ENCODE measurements at regions not wholly inside any gene's neighbourhood (a gene's known extent, or its start where the extent isn't known, plus 50 kb on each side); places are given as distances from the start of the nearest gene placed in this dataset.

DNA sequence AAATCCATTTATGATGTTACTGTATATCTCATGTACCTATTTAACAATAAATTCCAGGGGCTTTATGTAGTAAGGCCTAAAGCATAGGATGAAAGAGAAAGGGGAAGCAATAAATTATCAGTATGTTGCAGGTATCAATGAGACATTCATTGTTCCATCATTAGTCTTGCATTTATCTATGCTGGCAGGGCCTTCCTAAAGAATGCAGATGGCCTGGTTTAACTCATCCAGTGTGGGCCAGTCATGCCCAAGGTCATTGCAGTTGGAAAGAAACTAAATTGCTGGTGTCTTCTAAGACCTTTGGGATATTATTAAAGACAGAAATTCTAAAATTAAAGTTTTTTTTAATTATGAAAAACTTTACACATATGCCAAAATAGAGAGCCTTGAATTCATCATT is 98.3 kb downstream of the AVPR1A start:
- ChIA-PET SMC1A (ENCODE audit: uncharacterized antibody, unreplicated experiment) (no interaction called here), CTCF (no interaction called here), POLR2A (no interaction called here), RAD21 (ENCODE audit: unreplicated experiment) (no interaction called here)
- Histone ChIP-seq H3K4me2 (ENCODE audit: control insufficient read depth, insufficient read depth) (no peak overlapping the region), H3K4me3 (no peak overlapping the region), H3K9me3 (replicated peaks; ENCODE audit: control insufficient read depth, insufficient read depth, low read length) (no peaks in the 10 kb centered on the region), H3K79me2 (ENCODE audit: control insufficient read depth, insufficient read depth, low read length) (no peaks in the 10 kb centered on the region), H3K4me1 (ENCODE audit: control insufficient read depth, insufficient read depth, low read length) (no peaks in the 10 kb centered on the region), H4K20me1 (ENCODE audit: control insufficient read depth, insufficient read depth) (no peaks in the 10 kb centered on the region), H3K36me3 (ENCODE audit: control insufficient read depth in 2 of 2, insufficient read depth in 2 of 2, low read length in 1 of 2) (no peaks in the 10 kb centered on the region), H2AFZ (ENCODE audit: control insufficient read depth, low read depth, low read length) (no peak overlapping the region), H3K27ac (ENCODE audit: control insufficient read depth, insufficient read depth) (no peak overlapping the region), H3K27me3 (replicated peaks in 1 of 2; ENCODE audit: control insufficient read depth in 2 of 2, insufficient read depth in 2 of 2, low read length in 1 of 2) (no peaks in the 10 kb centered on the region), H3K9ac (ENCODE audit: control insufficient read depth, insufficient read depth, low read length) (no peak overlapping the region)
- intact Hi-C loops (cut with micrococcal nuclease; ENCODE audit: unreplicated experiment) (no loop called here), in situ Hi-C loops (cut with MboI) (loop anchor here (25.0 kb wide), 1 partner anchor 615 kb away; no protein-coding TSS in a partner anchor)
- DNase-seq (ENCODE audit: low read depth, low spot score) (no peak), FAIRE-seq (no peak), ATAC-seq (no peak)
- BruUV-seq (replicated peaks), result no TSS peak
- no peak for TF ChIP-seq MTA3 (IDR thresholded peaks at IDR 0.05; ENCODE audit: borderline replicate concordance, low read length)
- no peak for TF ChIP-seq SMAD1 (IDR thresholded peaks at IDR 0.05; ENCODE audit: low read depth, partially characterized antibody)
- no peak for TF ChIP-seq TAF1 (IDR thresholded peaks at IDR 0.05; ENCODE audit: borderline replicate concordance, low read depth, low read length)
- TF ChIP-seq MYC (IDR thresholded peaks at IDR 0.05; ENCODE audit: insufficient read depth, insufficient read length, insufficient replicate concordance, low read length, severe bottlenecking), result no peak
- TF ChIP-seq FOXK2 (IDR thresholded peaks at IDR 0.05), result no peak

DNA sequence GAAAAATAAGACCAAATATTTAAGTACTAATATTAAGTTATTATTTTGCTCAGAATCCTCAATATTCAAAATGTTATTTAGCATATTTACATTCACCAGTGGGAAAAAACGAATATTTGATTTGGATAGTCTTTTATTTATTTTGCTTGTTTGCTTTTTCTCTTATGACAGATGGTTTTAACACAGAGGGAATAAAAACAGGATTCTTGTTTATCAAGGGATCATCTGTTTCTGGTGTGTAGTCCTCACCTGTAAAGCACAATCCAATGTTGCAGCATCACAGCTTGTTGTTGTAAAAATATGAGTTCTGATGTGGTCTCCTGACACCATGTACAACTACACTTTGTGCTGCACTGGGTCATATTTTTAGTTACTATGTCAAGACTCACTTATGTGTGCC is 103.9 kb downstream of the AVPR1A start:
- Histone ChIP-seq H3K4me2 (ENCODE audit: control insufficient read depth, insufficient read depth) (no peak overlapping the region), H3K9ac (ENCODE audit: control insufficient read depth, insufficient read depth, low read length) (no peak overlapping the region), H3K36me3 (ENCODE audit: control insufficient read depth in 2 of 2, insufficient read depth in 2 of 2, low read length in 1 of 2) (no peaks in the 10 kb centered on the region), H4K20me1 (ENCODE audit: control insufficient read depth, insufficient read depth) (no peaks in the 10 kb centered on the region), H3K27me3 (replicated peaks in 1 of 2; ENCODE audit: control insufficient read depth in 2 of 2, insufficient read depth in 2 of 2, low read length in 1 of 2) (no peaks in the 10 kb centered on the region), H3K79me2 (ENCODE audit: control insufficient read depth, insufficient read depth, low read length) (no peaks in the 10 kb centered on the region), H3K9me3 (replicated peaks; ENCODE audit: control insufficient read depth, insufficient read depth, low read length) (no peaks in the 10 kb centered on the region), H3K4me1 (ENCODE audit: control insufficient read depth, insufficient read depth, low read length) (no peaks in the 10 kb centered on the region), H2AFZ (ENCODE audit: control insufficient read depth, low read depth, low read length) (no peak overlapping the region), H3K27ac (ENCODE audit: control insufficient read depth, insufficient read depth) (no peak overlapping the region), H3K4me3 (no peak overlapping the region)
- POLR2A ChIA-PET, result no interaction called here
- in situ Hi-C loops (cut with MboI) (no loop called here), intact Hi-C loops (cut with micrococcal nuclease; ENCODE audit: unreplicated experiment) (no loop called here)
- FAIRE-seq, result no peak
- 0% methylated on average over 1 of the region's 1 CpG for WGBS (ENCODE audit: insufficient coverage, insufficient replicate concordance, low lambda C conversion rate, missing lambda C conversion rate)
- no peak for ATAC-seq
- no TSS peak for BruUV-seq (replicated peaks)
- SMC1A ChIA-PET (ENCODE audit: uncharacterized antibody, unreplicated experiment), result no interaction called here
- RAD21 ChIA-PET (ENCODE audit: unreplicated experiment), result no interaction called here
- DNase-seq (ENCODE audit: low read depth, low spot score), result no peak
- CTCF ChIA-PET, result interaction anchor here (0.6 kb wide), 1 partner anchor 1903 kb away, joined by 3 read pairs; no protein-coding TSS in a partner anchor
- TF ChIP-seq GABPA (IDR thresholded peaks at IDR 0.05; ENCODE audit: low read depth), result no peak
- TF ChIP-seq, protein P1, sequence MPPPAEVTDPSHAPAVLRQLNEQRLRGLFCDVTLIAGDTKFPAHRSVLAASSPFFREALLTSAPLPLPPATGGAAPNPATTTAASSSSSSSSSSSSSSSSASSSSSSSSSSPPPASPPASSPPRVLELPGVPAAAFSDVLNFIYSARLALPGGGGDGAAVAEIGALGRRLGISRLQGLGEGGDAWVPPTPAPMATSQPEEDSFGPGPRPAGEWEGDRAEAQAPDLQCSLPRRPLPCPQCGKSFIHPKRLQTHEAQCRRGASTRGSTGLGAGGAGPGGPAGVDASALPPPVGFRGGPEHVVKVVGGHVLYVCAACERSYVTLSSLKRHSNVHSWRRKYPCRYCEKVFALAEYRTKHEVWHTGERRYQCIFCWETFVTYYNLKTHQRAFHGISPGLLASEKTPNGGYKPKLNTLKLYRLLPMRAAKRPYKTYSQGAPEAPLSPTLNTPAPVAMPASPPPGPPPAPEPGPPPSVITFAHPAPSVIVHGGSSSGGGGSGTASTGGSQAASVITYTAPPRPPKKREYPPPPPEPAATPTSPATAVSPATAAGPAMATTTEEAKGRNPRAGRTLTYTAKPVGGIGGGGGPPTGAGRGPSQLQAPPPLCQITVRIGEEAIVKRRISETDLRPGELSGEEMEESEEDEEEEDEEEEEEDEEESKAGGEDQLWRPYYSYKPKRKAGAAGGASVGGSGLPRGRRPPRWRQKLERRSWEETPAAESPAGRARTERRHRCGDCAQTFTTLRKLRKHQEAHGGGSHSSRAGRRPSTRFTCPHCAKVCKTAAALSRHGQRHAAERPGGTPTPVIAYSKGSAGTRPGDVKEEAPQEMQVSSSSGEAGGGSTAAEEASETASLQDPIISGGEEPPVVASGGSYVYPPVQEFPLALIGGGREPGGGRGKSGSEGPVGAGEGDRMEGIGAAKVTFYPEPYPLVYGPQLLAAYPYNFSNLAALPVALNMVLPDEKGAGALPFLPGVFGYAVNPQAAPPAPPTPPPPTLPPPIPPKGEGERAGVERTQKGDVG (CRISPR knock-in tag; IDR thresholded peaks at IDR 0.05), result no peak
- TF ChIP-seq, protein P2, sequence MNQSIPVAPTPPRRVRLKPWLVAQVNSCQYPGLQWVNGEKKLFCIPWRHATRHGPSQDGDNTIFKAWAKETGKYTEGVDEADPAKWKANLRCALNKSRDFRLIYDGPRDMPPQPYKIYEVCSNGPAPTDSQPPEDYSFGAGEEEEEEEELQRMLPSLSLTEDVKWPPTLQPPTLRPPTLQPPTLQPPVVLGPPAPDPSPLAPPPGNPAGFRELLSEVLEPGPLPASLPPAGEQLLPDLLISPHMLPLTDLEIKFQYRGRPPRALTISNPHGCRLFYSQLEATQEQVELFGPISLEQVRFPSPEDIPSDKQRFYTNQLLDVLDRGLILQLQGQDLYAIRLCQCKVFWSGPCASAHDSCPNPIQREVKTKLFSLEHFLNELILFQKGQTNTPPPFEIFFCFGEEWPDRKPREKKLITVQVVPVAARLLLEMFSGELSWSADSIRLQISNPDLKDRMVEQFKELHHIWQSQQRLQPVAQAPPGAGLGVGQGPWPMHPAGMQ (IDR thresholded peaks at IDR 0.05; ENCODE audit: borderline replicate concordance), result no peak
- TF ChIP-seq, protein P3, sequence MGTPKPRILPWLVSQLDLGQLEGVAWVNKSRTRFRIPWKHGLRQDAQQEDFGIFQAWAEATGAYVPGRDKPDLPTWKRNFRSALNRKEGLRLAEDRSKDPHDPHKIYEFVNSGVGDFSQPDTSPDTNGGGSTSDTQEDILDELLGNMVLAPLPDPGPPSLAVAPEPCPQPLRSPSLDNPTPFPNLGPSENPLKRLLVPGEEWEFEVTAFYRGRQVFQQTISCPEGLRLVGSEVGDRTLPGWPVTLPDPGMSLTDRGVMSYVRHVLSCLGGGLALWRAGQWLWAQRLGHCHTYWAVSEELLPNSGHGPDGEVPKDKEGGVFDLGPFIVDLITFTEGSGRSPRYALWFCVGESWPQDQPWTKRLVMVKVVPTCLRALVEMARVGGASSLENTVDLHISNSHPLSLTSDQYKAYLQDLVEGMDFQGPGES (IDR thresholded peaks at IDR 0.05), result no peak
- no peak for TF ChIP-seq IKZF1 (conservative IDR thresholded peaks at IDR 0.05)
- TF ChIP-seq ZBED1 (IDR thresholded peaks at IDR 0.05; ENCODE audit: borderline replicate concordance), result no peak
- TF ChIP-seq NFYA (IDR thresholded peaks at IDR 0.05; ENCODE audit: borderline replicate concordance, low read depth, low read length), result no peak
- no peak for TF ChIP-seq SREBF2 (IDR thresholded peaks at IDR 0.05; ENCODE audit: low read length)
- TF ChIP-seq POU2F2 (IDR thresholded peaks at IDR 0.05; ENCODE audit: borderline replicate concordance, low read depth, low read length), result no peak
- TF ChIP-seq ZNF622 (IDR thresholded peaks at IDR 0.05), result no peak
